Mesenchymal stem cell (in vitro differentiated cells and primary cell): ENCODE measurements at regions not wholly inside any gene's neighbourhood (a gene's known extent, or its start where the extent isn't known, plus 50 kb on each side); places are given as distances from the start of the nearest gene placed in this dataset.

Experiments
- DNase-seq: peaks from one replicate; pipeline ENCODE4 v3.0.0-alpha.2; 2013
- H2AFZ ChIP-seq: one replicate; pipeline ENCODE4 v1.6.1; 2013; ENCODE audit warnings: low read depth, mild to moderate bottlenecking, control low read depth, inconsistent platforms, low read length, moderate library complexity
- H2AK5ac ChIP-seq: 2 replicates; pipeline ENCODE4 v1.6.1; 2013; ENCODE audit warnings: low read length, moderate library complexity, mild to moderate bottlenecking, inconsistent platforms; ENCODE audit not compliant: severe bottlenecking
- H2BK120ac ChIP-seq: one replicate; pipeline ENCODE4 v1.6.1; 2013; ENCODE audit warnings: low read depth, mild to moderate bottlenecking, inconsistent platforms, low read length, moderate library complexity
- H2BK12ac ChIP-seq, 2 experiments: one replicate each; pipeline ENCODE4 v1.6.1; 2013; ENCODE audit warnings: inconsistent platforms in 2 of 2, low read length in 2 of 2, mild to moderate bottlenecking in 2 of 2, moderate library complexity in 2 of 2, control low read depth in 1 of 2
- H2BK15ac ChIP-seq: one replicate; pipeline ENCODE4 v1.6.1; 2013; ENCODE audit warnings: mild to moderate bottlenecking, low read depth, inconsistent platforms; ENCODE audit not compliant: poor library complexity, severe bottlenecking
- H2BK5ac ChIP-seq: 2 replicates; pipeline ENCODE4 v1.6.1; 2013; ENCODE audit warnings: low read depth, mild to moderate bottlenecking, low read length, control low read depth, inconsistent platforms; ENCODE audit not compliant: poor library complexity, severe bottlenecking
- H3K14ac ChIP-seq, 2 experiments: one replicate each; pipeline ENCODE4 v1.6.1; 2013; ENCODE audit warnings: inconsistent platforms in 2 of 2, low read length in 2 of 2, control low read depth in 1 of 2, mild to moderate bottlenecking in 1 of 2, moderate library complexity in 1 of 2
- H3K18ac ChIP-seq, 2 experiments: one replicate each; pipeline ENCODE4 v1.6.1; 2013; ENCODE audit warnings: inconsistent platforms in 2 of 2, low read length in 2 of 2, control low read depth in 1 of 2, low read depth in 1 of 2, mild to moderate bottlenecking in 1 of 2
- H3K23ac ChIP-seq, 2 experiments: one replicate each; pipeline ENCODE4 v1.6.1; 2013; ENCODE audit warnings: inconsistent platforms in 2 of 2, low read length in 2 of 2, mild to moderate bottlenecking in 2 of 2, moderate library complexity in 2 of 2, control low read depth in 1 of 2
- H3K27ac ChIP-seq: 2 replicates; pipeline ENCODE4 v1.5.1; 2013; ENCODE audit warnings: mild to moderate bottlenecking, moderate library complexity, low read length, control low read depth, inconsistent platforms; ENCODE audit not compliant: poor library complexity, severe bottlenecking
- H3K27me3 ChIP-seq, 2 experiments: 2 replicates each; pipeline versions ENCODE4 v1.6.1 to v1.7.0; 2013; ENCODE audit warnings: low read length in 2 of 2, mild to moderate bottlenecking in 2 of 2, moderate library complexity in 2 of 2, control low read depth in 1 of 2, inconsistent platforms in 1 of 2; ENCODE audit not compliant: control insufficient read depth in 1 of 2, insufficient read depth in 1 of 2
- H3K36me3 ChIP-seq, 2 experiments: 2 replicates each; pipeline versions ENCODE4 v1.6.1 to v1.7.0; 2013; ENCODE audit warnings: low read length in 2 of 2, control low read depth in 1 of 2, inconsistent platforms in 1 of 2, low read depth in 1 of 2, mild to moderate bottlenecking in 1 of 2; ENCODE audit not compliant: insufficient read depth in 2 of 2, control insufficient read depth in 1 of 2
- H3K4ac ChIP-seq, 2 experiments: one replicate each; pipeline ENCODE4 v1.6.1; 2013; ENCODE audit warnings: inconsistent platforms in 2 of 2, low read length in 2 of 2, mild to moderate bottlenecking in 2 of 2, moderate library complexity in 2 of 2, control low read depth in 1 of 2, low read depth in 1 of 2
- H3K4me1 ChIP-seq: 2 replicates; pipeline ENCODE4 v1.6.1; 2013; ENCODE audit warnings: low read depth, low read length, control low read depth; ENCODE audit not compliant: control insufficient read depth, insufficient read depth
- H3K4me2 ChIP-seq: 2 replicates; pipeline ENCODE4 v1.6.1; 2013; ENCODE audit warnings: low read length, mild to moderate bottlenecking, inconsistent platforms; ENCODE audit not compliant: poor library complexity, severe bottlenecking
- H3K4me3 ChIP-seq, 2 experiments: 2 replicates each; pipeline versions ENCODE4 v1.5.1 to v1.7.0; 2013; ENCODE audit warnings: low read length in 2 of 2, mild to moderate bottlenecking in 2 of 2, control low read depth in 1 of 2, low read depth in 1 of 2; ENCODE audit not compliant: insufficient read depth in 1 of 2
- H3K79me1 ChIP-seq: replicated peaks from 2 replicates; pipeline ENCODE4 v1.6.1; 2013; ENCODE audit warnings: mild to moderate bottlenecking, control low read depth, low read length, inconsistent platforms; ENCODE audit not compliant: poor library complexity, severe bottlenecking
- H3K9ac ChIP-seq: 2 replicates; pipeline ENCODE4 v1.7.0; 2013; ENCODE audit warnings: mild to moderate bottlenecking, low read length, moderate library complexity
- H3K9me3 ChIP-seq: 2 replicates; pipeline ENCODE4 v1.7.0; 2013; ENCODE audit warnings: mild to moderate bottlenecking, low read length; ENCODE audit not compliant: control insufficient read depth
- H4K8ac ChIP-seq: one replicate; pipeline ENCODE4 v1.6.1; 2013; ENCODE audit warnings: inconsistent platforms, mild to moderate bottlenecking, low read length, moderate library complexity
- H4K91ac ChIP-seq: one replicate; pipeline ENCODE4 v1.6.1; 2013; ENCODE audit warnings: mild to moderate bottlenecking, low read length, inconsistent platforms

DNA sequence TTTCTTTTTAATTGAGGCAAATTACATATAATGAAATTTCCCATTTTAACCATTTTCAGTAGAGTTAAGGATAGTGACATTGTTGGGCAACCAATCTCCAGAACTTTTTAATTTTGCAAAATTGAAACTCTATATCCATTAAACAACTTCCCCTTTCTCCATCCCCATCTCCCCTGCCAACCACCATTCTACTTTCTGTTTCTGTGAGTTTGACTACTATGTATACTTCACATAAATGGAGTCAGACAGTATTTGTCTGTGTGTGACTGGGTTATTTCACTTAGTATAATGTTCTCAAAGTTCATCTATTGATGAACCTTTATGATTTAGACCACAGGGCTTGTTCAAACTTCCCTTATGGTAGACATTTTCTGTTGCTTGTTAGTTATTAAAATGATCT lies 364.5 kb upstream of the MAD2L1 start:
- H4K8ac ChIP-seq, result no peak overlapping the region
- no peak overlapping the region for H2AK5ac ChIP-seq
- no peak overlapping the region for H3K18ac ChIP-seq
- H3K79me1 ChIP-seq, result no peaks in the 10 kb centered on the region
- no peak overlapping the region for H2BK15ac ChIP-seq
- no peak overlapping the region for H4K91ac ChIP-seq
- no peak overlapping the region for H3K9ac ChIP-seq
- H2AFZ ChIP-seq, result no peak overlapping the region
- DNase-seq, result no peak
- no peaks in the 10 kb centered on the region for H3K4me1 ChIP-seq
- no peak overlapping the region for H3K23ac ChIP-seq
- H3K4ac ChIP-seq, result no peak overlapping the region
- no peak overlapping the region for H2BK120ac ChIP-seq
- no peak overlapping the region for H3K27ac ChIP-seq
- no peak overlapping the region for H2BK5ac ChIP-seq
- H3K27me3 ChIP-seq, result no peaks in the 10 kb centered on the region
- no peaks in the 10 kb centered on the region for H3K36me3 ChIP-seq
- no peak overlapping the region for H3K14ac ChIP-seq
- no peak overlapping the region for H3K4me2 ChIP-seq
- no peak overlapping the region for H3K4me3 ChIP-seq
- H3K9me3 ChIP-seq, result no peaks in the 10 kb centered on the region
- H2BK12ac ChIP-seq, result no peak overlapping the region

GRCh38 chr4:120418146-120418545 lies 351.5 kb upstream of the MAD2L1 start:
- no peak overlapping the region for H2AK5ac ChIP-seq
- H2BK5ac ChIP-seq, result no peak overlapping the region
- H3K9me3 ChIP-seq, result peaks cover 17% of the 10 kb centered on the region
- H4K8ac ChIP-seq, result no peak overlapping the region
- no peak overlapping the region for H3K4me3 ChIP-seq
- no peaks in the 10 kb centered on the region for H3K27me3 ChIP-seq
- H2BK15ac ChIP-seq, result no peak overlapping the region
- H2BK12ac ChIP-seq, result no peak overlapping the region
- H3K27ac ChIP-seq, result no peak overlapping the region
- no peak overlapping the region for H4K91ac ChIP-seq
- no peak overlapping the region for H2AFZ ChIP-seq
- no peak overlapping the region for H3K14ac ChIP-seq
- no peaks in the 10 kb centered on the region for H3K79me1 ChIP-seq
- DNase-seq, result peak; percentile 24
- no peaks in the 10 kb centered on the region for H3K36me3 ChIP-seq
- H3K18ac ChIP-seq, result no peak overlapping the region
- H3K23ac ChIP-seq, result no peak overlapping the region
- H3K9ac ChIP-seq, result no peak overlapping the region
- H2BK120ac ChIP-seq, result no peak overlapping the region
- no peaks in the 10 kb centered on the region for H3K4me1 ChIP-seq
- no peak overlapping the region for H3K4me2 ChIP-seq
- no peak overlapping the region for H3K4ac ChIP-seq

DNA sequence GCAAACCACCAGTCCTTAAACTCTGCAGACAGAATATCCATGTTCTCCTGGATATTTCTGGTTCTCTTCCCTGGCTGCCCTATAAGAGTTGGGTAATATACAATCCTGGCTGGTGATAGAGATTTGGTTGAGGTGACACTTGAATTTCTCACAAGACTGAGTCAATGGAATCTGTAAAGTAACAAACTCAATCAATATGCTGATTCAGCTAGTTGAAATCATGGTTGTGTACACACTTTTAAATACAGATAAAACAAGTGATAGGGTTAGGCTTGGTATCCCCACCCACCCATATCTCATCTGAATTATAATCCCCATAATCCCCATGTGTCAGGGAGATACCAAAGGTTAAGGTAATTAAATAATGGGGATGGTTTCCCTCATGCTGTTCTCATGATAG lies 349.2 kb upstream of the MAD2L1 start:
- H2AFZ ChIP-seq, result no peak overlapping the region
- no peak overlapping the region for H2AK5ac ChIP-seq
- no peak for DNase-seq
- no peak overlapping the region for H3K23ac ChIP-seq
- no peak overlapping the region for H2BK12ac ChIP-seq
- no peak overlapping the region for H2BK120ac ChIP-seq
- H3K79me1 ChIP-seq, result no peaks in the 10 kb centered on the region
- H2BK15ac ChIP-seq, result no peak overlapping the region
- no peaks in the 10 kb centered on the region for H3K36me3 ChIP-seq
- peaks cover 21% of the 10 kb centered on the region for H3K9me3 ChIP-seq
- H3K14ac ChIP-seq, result no peak overlapping the region
- no peak overlapping the region for H3K27ac ChIP-seq
- no peaks in the 10 kb centered on the region for H3K27me3 ChIP-seq
- H3K4ac ChIP-seq, result no peak overlapping the region
- no peak overlapping the region for H4K8ac ChIP-seq
- no peak overlapping the region for H2BK5ac ChIP-seq
- H4K91ac ChIP-seq, result no peak overlapping the region
- no peak overlapping the region for H3K4me2 ChIP-seq
- no peak overlapping the region for H3K18ac ChIP-seq
- H3K4me3 ChIP-seq, result no peak overlapping the region
- no peak overlapping the region for H3K9ac ChIP-seq
- no peaks in the 10 kb centered on the region for H3K4me1 ChIP-seq

- Histone ChIP-seq H3K79me1 (no peaks in the 10 kb centered on the region), H2AK5ac (no peak overlapping the region), H2BK5ac (no peak overlapping the region), H4K91ac (no peak overlapping the region), H2AFZ (no peak overlapping the region), H3K27me3 (no peaks in the 10 kb centered on the region), H3K9me3 (peaks cover 35% of the 10 kb centered on the region), H2BK12ac (no peak overlapping the region), H3K4me3 (no peak overlapping the region), H3K4me2 (no peak overlapping the region), H4K8ac (no peak overlapping the region), H3K23ac (no peak overlapping the region), H2BK120ac (no peak overlapping the region), H3K4ac (no peak overlapping the region), H3K14ac (no peak overlapping the region), H3K9ac (no peak overlapping the region), H2BK15ac (no peak overlapping the region), H3K4me1 (no peaks in the 10 kb centered on the region), H3K18ac (no peak overlapping the region), H3K36me3 (no peaks in the 10 kb centered on the region), H3K27ac (no peak overlapping the region)
- no peak for DNase-seq
Measured at GRCh38 chr4:120406960-120407359, 340.3 kb upstream of the MAD2L1 start.
